ENCODE measurements at regions not wholly inside any gene's neighbourhood (a gene's known extent, or its start where the extent isn't known, plus 50 kb on each side); places are given as distances from the start of the nearest gene placed in this dataset.

- TF ChIP-seq, protein P1, sequence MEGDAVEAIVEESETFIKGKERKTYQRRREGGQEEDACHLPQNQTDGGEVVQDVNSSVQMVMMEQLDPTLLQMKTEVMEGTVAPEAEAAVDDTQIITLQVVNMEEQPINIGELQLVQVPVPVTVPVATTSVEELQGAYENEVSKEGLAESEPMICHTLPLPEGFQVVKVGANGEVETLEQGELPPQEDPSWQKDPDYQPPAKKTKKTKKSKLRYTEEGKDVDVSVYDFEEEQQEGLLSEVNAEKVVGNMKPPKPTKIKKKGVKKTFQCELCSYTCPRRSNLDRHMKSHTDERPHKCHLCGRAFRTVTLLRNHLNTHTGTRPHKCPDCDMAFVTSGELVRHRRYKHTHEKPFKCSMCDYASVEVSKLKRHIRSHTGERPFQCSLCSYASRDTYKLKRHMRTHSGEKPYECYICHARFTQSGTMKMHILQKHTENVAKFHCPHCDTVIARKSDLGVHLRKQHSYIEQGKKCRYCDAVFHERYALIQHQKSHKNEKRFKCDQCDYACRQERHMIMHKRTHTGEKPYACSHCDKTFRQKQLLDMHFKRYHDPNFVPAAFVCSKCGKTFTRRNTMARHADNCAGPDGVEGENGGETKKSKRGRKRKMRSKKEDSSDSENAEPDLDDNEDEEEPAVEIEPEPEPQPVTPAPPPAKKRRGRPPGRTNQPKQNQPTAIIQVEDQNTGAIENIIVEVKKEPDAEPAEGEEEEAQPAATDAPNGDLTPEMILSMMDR (IDR thresholded peaks at IDR 0.05): no peak
- no peak overlapping the region for H3K4me3 ChIP-seq
- H3K27me3 ChIP-seq: no peaks in the 10 kb centered on the region
- no peaks in the 10 kb centered on the region for H3K36me3 ChIP-seq
- intact Hi-C loops (cut with DNase I): no loop called here
- peaks cover 9% of the 10 kb centered on the region for H3K9me3 ChIP-seq
- peak; percentile 76 for ATAC-seq
- H3K4me1 ChIP-seq: no peaks in the 10 kb centered on the region
- no peak for DNase-seq
- no peak overlapping the region for H3K27ac ChIP-seq
Observed at GRCh38 chr12:38392554-38393144, 76.1 kb downstream of the ALG10B start.

GRCh38 chr12:38399711-38400206 lies 83.2 kb downstream of the ALG10B start:
- Histone ChIP-seq H3K36me3 (no peaks in the 10 kb centered on the region), H3K27ac (no peak overlapping the region), H3K4me3 (no peak overlapping the region), H3K4me1 (no peaks in the 10 kb centered on the region), H3K27me3 (no peaks in the 10 kb centered on the region), H3K9me3 (peaks cover 12% of the 10 kb centered on the region)
- intact Hi-C loops (cut with DNase I): no loop called here
- ATAC-seq (no peak), DNase-seq (no peak)
- TF ChIP-seq, protein P1 (IDR thresholded peaks at IDR 0.05): no peak

DNA sequence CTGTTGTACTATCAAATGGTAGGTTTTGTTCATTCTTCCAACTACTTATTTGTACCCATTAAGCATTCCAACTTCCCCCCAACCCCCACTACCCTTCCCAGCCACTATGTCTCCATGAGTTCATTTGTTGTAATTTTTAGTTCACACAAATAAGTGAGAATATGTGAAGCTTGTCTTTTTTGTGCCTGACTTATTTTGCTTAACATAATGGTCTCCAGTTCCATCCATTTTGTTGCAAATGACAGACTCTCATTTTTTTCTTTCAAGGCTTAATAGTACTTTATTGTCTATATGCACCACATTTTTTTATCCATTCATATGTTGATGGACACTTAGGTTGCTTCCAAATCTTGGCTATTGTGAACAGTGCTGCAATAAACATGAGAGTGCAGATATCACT lies 86.2 kb downstream of the ALG10B start:
- ATAC-seq (no peak), DNase-seq (no peak)
- TF ChIP-seq, protein P1 (IDR thresholded peaks at IDR 0.05): no peak
- no peaks in the 10 kb centered on the region for H3K4me1 ChIP-seq
- no peaks in the 10 kb centered on the region for H3K27me3 ChIP-seq
- H3K4me3 ChIP-seq: no peak overlapping the region
- peaks cover 1% of the 10 kb centered on the region for H3K9me3 ChIP-seq
- H3K27ac ChIP-seq: no peak overlapping the region
- no peaks in the 10 kb centered on the region for H3K36me3 ChIP-seq
- intact Hi-C loops (cut with DNase I): no loop called here

- no peaks in the 10 kb centered on the region for H3K27me3 ChIP-seq
- TF ChIP-seq, protein P1 (IDR thresholded peaks at IDR 0.05): no peak
- H3K9me3 ChIP-seq: no peaks in the 10 kb centered on the region
- H3K4me3 ChIP-seq: no peak overlapping the region
- ATAC-seq: no peak
- no peaks in the 10 kb centered on the region for H3K4me1 ChIP-seq
- intact Hi-C loops (cut with DNase I): no loop called here
- H3K27ac ChIP-seq: no peak overlapping the region
- no peak for DNase-seq
- H3K36me3 ChIP-seq: no peaks in the 10 kb centered on the region
Observed at GRCh38 chr12:38409511-38409910, 92.9 kb downstream of the ALG10B start.

- Histone ChIP-seq H3K36me3 (no peaks in the 10 kb centered on the region), H3K4me3 (no peak overlapping the region), H3K4me1 (no peaks in the 10 kb centered on the region), H3K27me3 (no peaks in the 10 kb centered on the region), H3K9me3 (no peaks in the 10 kb centered on the region), H3K27ac (no peak overlapping the region)
- peak; percentile 72 for ATAC-seq
- intact Hi-C loops (cut with DNase I): no loop called here
- TF ChIP-seq, protein P1 (IDR thresholded peaks at IDR 0.05): no peak
- DNase-seq: no peak
Observed at GRCh38 chr12:38411426-38411825, 94.9 kb downstream of the ALG10B start.

DNA sequence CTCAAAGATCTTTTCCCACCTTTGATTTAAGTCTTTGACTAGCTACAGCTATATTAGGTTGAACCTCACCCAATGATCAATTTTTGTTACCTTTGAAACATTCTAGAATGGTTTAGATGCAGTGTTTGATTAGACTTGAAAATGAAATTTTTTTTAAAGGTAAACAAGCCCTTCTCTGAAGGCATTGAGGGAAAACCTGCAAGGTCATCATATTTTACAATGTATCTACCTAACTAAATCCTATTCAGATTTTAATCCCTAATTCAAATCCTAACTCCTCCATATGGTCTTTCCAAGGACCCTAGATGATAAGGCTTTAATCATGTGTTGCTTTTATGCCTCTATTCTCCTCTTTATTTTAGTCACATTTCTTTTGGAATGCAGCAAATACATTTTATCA lies 95.4 kb downstream of the ALG10B start:
- no peak for ATAC-seq
- no peak overlapping the region for H3K27ac ChIP-seq
- intact Hi-C loops (cut with DNase I): no loop called here

More for the DNA sequence above, 95.4 kb downstream of the ALG10B start:
- no peak overlapping the region for H3K4me3 ChIP-seq
- TF ChIP-seq, protein P1 (IDR thresholded peaks at IDR 0.05): no peak
- H3K4me1 ChIP-seq: no peaks in the 10 kb centered on the region
- no peaks in the 10 kb centered on the region for H3K36me3 ChIP-seq
- H3K9me3 ChIP-seq: no peaks in the 10 kb centered on the region
- DNase-seq: no peak
- H3K27me3 ChIP-seq: no peaks in the 10 kb centered on the region
